Progenitor cell of endocrine pancreas (in vitro differentiated cells): ENCODE measurements at regions not wholly inside any gene's neighbourhood (a gene's known extent, or its start where the extent isn't known, plus 50 kb on each side); places are given as distances from the start of the nearest gene placed in this dataset.

Experiments used
- DNase-seq: peaks from one replicate; pipeline ENCODE4 v3.0.0; 2021; ENCODE audit warnings: low spot score; ENCODE audit not compliant: unreplicated experiment
- H3K27ac Mint-ChIP-seq: 2 replicates; pipeline ENCODE4 v1.8.0; 2021; ENCODE audit warnings: mild to moderate bottlenecking, moderate library complexity, mixed read lengths
- H3K27me3 Mint-ChIP-seq: 2 replicates; pipeline ENCODE4 v1.8.0; 2021; ENCODE audit warnings: mixed read lengths
- H3K36me3 Mint-ChIP-seq: 2 replicates; pipeline ENCODE4 v1.8.0; 2022; ENCODE audit warnings: mixed read lengths; ENCODE audit not compliant: insufficient read depth
- H3K4me1 Mint-ChIP-seq: 2 replicates; pipeline ENCODE4 v1.8.0; 2021; ENCODE audit warnings: low read depth, mixed read lengths
- H3K4me3 Mint-ChIP-seq: 2 replicates; pipeline ENCODE4 v1.8.0; 2021; ENCODE audit warnings: low read depth, mild to moderate bottlenecking, moderate library complexity, mixed read lengths
- H3K9me3 Mint-ChIP-seq: 2 replicates; pipeline ENCODE4 v1.8.0; 2021; ENCODE audit warnings: low read depth, mixed read lengths
- TF ChIP-seq, protein P1 (sequence below): fragments of 200-600 bp; sonication (generic); IDR thresholded peaks from one replicate; pipeline ENCODE4 v1.5.0; 2021; ENCODE audit warnings: antibody characterized with exemption, mild to moderate bottlenecking; ENCODE audit not compliant: unreplicated experiment

DNA sequence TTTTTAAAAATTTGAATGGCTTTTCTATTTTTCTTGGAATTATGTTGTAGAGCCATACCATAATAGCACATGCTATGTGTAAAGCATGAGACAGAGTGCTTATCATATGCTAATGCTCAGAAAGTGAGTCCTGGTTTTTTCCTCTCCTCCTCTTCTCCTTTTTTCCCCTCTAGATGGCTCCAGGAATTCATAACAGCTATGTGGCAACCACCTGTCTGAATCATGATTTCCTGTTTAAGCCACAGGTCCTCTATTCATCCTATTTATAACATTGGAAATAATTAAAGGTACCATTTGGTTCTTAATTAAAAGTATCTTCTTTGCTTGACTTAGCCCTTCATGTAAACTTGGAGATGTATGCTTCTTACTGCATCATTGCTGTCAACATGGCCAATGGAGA is 260.0 kb upstream of the MAP3K7 start:
- no peak for DNase-seq
- Mint-ChIP-seq H3K27ac (no peak overlapping the region), H3K4me1 (no peaks in the 10 kb centered on the region), H3K36me3 (no peaks in the 10 kb centered on the region), H3K27me3 (peaks cover 3% of the 10 kb centered on the region), H3K9me3 (no peaks in the 10 kb centered on the region), H3K4me3 (no peak overlapping the region)
- TF ChIP-seq, protein P1, sequence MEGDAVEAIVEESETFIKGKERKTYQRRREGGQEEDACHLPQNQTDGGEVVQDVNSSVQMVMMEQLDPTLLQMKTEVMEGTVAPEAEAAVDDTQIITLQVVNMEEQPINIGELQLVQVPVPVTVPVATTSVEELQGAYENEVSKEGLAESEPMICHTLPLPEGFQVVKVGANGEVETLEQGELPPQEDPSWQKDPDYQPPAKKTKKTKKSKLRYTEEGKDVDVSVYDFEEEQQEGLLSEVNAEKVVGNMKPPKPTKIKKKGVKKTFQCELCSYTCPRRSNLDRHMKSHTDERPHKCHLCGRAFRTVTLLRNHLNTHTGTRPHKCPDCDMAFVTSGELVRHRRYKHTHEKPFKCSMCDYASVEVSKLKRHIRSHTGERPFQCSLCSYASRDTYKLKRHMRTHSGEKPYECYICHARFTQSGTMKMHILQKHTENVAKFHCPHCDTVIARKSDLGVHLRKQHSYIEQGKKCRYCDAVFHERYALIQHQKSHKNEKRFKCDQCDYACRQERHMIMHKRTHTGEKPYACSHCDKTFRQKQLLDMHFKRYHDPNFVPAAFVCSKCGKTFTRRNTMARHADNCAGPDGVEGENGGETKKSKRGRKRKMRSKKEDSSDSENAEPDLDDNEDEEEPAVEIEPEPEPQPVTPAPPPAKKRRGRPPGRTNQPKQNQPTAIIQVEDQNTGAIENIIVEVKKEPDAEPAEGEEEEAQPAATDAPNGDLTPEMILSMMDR = no peak

- H3K27ac Mint-ChIP-seq = peak overlapping the region; percentile 46
- peaks cover 19% of the 10 kb centered on the region for H3K4me1 Mint-ChIP-seq
- H3K27me3 Mint-ChIP-seq = no peaks in the 10 kb centered on the region
- H3K4me3 Mint-ChIP-seq = peak overlapping the region; percentile 10
- DNase-seq = no peak
- H3K36me3 Mint-ChIP-seq = peaks cover 6% of the 10 kb centered on the region
- TF ChIP-seq, protein P1 = no peak
- peaks cover 22% of the 10 kb centered on the region for H3K9me3 Mint-ChIP-seq
Observed at GRCh38 chr6:90835596-90836212, 248.8 kb upstream of the MAP3K7 start.

DNA sequence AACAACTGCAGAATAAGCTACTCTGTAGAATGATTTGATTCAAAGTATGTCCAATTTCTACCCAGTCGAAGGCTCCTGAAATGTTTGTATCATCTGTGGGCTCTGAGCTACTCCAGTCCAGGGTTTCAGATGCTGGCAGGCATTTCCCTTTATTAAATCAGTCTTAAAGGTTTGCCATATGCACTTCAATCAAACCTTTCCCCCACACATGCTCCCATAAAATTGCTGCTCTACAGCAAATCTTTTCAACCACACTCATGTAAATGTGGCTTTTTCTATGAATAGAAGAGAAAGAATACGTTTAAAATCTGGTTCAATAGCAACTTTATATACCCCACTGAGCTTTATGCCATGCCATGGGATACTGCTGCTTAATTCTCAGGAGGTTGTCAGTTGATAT is 242.4 kb upstream of the MAP3K7 start:
- H3K4me1 Mint-ChIP-seq = no peaks in the 10 kb centered on the region
- TF ChIP-seq, protein P1 = no peak
- H3K9me3 Mint-ChIP-seq = peaks cover 26% of the 10 kb centered on the region

DNA sequence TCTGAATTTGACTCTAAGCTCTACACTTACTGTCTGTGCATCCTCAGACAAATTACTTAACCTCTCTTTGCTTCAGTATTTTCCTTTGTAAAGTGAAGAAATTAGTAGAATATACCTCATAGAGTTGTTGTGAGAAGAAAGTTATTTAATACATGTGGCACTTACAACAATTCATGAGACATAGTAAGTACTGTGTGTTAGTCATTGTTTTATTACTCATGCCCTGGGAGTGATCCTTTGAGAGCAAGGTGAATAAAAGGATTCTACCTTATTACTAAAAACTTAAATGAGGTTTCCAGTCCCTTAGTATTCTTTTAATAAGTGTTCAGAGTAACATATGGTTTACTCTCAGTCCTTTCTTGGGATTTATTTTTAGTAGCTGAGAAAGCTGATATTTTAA is 233.6 kb upstream of the MAP3K7 start:
- Mint-ChIP-seq H3K4me3 (no peak overlapping the region), H3K36me3 (no peaks in the 10 kb centered on the region), H3K9me3 (peaks cover 9% of the 10 kb centered on the region), H3K4me1 (no peaks in the 10 kb centered on the region), H3K27me3 (no peaks in the 10 kb centered on the region), H3K27ac (no peak overlapping the region)
- TF ChIP-seq, protein P1 = no peak
- DNase-seq = no peak

More for the DNA sequence above, 242.4 kb upstream of the MAP3K7 start:
- peaks cover 4% of the 10 kb centered on the region for H3K27me3 Mint-ChIP-seq
- DNase-seq = no peak
- H3K27ac Mint-ChIP-seq = no peak overlapping the region
- no peak overlapping the region for H3K4me3 Mint-ChIP-seq
- H3K36me3 Mint-ChIP-seq = peaks cover 6% of the 10 kb centered on the region

DNA sequence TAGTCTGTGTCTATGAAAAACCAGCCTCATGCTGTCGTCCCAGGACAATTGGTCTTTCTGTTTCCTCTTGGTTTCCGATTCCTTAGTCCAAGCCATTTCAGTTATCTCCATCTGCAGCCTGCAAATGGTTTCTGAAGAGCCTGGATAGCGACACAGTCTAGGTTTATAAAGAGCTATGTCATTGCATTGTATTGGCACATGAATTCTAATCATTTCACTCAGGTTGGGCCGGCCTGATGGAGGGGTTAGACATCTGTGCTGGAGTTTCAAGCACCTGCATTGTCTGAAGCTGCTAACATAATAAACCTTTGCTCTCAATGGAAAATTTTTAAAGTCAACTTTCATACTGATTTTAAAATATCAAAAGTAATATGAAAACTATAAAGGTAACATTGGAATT is 232.6 kb upstream of the MAP3K7 start:
- Mint-ChIP-seq H3K9me3 (peaks cover 12% of the 10 kb centered on the region), H3K4me3 (no peak overlapping the region), H3K36me3 (peaks cover 6% of the 10 kb centered on the region), H3K27ac (no peak overlapping the region), H3K27me3 (no peaks in the 10 kb centered on the region), H3K4me1 (no peaks in the 10 kb centered on the region)
- no peak for DNase-seq
- TF ChIP-seq, protein P1 = no peak
